Heart left ventricle (tissue), 13 donors: ENCODE measurements at regions not wholly inside any gene's neighbourhood (a gene's known extent, or its start where the extent isn't known, plus 50 kb on each side); places are given as distances from the start of the nearest gene placed in this dataset.

ENCODE experiments used
- POLR2A ChIP-seq, 2 donors: fragments of 450-650 bp; IDR thresholded peaks; one replicate each; pipeline ENCODE4 v1.6.1; 2017; ENCODE audit warnings: antibody characterized with exemption in 2 of 2, mild to moderate bottlenecking in 2 of 2, moderate library complexity in 2 of 2
- TF ChIP-seq, protein P1 (sequence below), 12 donors: fragments of 200-600 bp; sonication (generic) in 4 of 12; IDR thresholded peaks; one replicate each; pipeline versions ENCODE4 v1.5.0 to v1.8.0; 2018 to 2022; ENCODE audit warnings: antibody characterized with exemption in 12 of 12, mild to moderate bottlenecking in 5 of 12
- donor health status: ischemic (EF 13 %, LVEDD 7.1; RV severe dilation, severe dysfunction).
- donor health status: DM: no; HTN: yes; CAD: no.
- donor health status: DM: no; HTN: no; CAD: no.
- donor health status: ischemic (EF 25% LVEDD 6.9; RV normal size, moderate dysfunction).
- donor health status: ischemic (EF 25% LVEDD 5.7; RV mildly dilated, moderate dysfunction).
- donor health status: ischemic (EF 35%, LVEDD 5.7; RV mildly dilated, moderate dysfunction).
- donor health status: nonischemic (EF 11% LVEDD 7.7; RV severe dilation, severe dysfunction).
- donor health status: DM: yes; HTN: yes; CAD: no.
- donor health status: PGD.
- donor health status: ischemic (EF 29% LVEDD 5.4; RV normal size, mild dysfunction).
- donor health status: nonischemic (EF 23%, LVEDD 6.1; RV moderate dilation, normal function).

DNA sequence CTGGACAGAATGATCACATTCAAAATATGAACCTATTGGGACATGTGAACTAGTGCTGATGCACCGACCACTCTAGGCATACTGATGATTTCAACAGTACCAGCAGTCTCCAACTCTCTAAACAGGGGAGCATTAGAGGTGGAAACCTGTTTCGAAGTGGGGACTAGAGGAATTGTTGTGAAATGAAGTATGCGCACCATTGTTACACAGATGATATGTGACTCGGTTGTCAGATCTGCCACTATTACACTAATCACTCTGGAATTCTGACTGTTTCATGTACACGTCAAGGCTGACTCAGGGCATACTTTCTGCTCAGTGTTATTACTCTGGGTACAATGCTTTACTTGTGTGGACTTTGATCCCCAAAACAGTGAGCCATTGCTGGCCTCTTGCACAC, 198.2 kb upstream of the UBE2E2 start:
- TF ChIP-seq, protein P1, sequence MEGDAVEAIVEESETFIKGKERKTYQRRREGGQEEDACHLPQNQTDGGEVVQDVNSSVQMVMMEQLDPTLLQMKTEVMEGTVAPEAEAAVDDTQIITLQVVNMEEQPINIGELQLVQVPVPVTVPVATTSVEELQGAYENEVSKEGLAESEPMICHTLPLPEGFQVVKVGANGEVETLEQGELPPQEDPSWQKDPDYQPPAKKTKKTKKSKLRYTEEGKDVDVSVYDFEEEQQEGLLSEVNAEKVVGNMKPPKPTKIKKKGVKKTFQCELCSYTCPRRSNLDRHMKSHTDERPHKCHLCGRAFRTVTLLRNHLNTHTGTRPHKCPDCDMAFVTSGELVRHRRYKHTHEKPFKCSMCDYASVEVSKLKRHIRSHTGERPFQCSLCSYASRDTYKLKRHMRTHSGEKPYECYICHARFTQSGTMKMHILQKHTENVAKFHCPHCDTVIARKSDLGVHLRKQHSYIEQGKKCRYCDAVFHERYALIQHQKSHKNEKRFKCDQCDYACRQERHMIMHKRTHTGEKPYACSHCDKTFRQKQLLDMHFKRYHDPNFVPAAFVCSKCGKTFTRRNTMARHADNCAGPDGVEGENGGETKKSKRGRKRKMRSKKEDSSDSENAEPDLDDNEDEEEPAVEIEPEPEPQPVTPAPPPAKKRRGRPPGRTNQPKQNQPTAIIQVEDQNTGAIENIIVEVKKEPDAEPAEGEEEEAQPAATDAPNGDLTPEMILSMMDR (IDR thresholded peaks at IDR 0.05), result no peak
- TF ChIP-seq POLR2A (IDR thresholded peaks at IDR 0.05), result no peak
